ENCODE measurements at regions not wholly inside any gene's neighbourhood (a gene's known extent, or its start where the extent isn't known, plus 50 kb on each side); places are given as distances from the start of the nearest gene placed in this dataset.

DNA sequence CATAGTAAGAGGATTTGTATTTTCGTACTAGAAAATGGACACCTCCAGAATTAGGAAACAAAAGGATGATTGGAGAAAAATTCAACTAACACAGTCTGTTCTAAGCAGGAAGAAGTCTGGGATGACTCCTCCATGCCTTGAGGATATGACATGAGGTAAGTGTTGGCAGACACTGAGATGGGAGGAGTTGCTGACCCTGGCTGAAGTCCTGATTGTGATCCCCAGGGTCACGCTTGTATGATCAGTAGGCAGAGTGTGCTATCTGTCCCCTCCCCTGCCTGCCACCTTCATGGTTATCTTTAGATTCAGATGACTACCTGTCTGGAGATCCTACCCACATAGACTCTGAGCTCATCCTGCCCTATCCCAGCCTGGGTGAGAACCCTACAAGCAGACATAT lies 249.1 kb downstream of the C1orf94 start:
- H3K4me2 ChIP-seq (ENCODE audit: low read length): no peak overlapping the region
- no peaks in the 10 kb centered on the region for H4K20me1 ChIP-seq (ENCODE audit: insufficient read depth, low read length)

DNA sequence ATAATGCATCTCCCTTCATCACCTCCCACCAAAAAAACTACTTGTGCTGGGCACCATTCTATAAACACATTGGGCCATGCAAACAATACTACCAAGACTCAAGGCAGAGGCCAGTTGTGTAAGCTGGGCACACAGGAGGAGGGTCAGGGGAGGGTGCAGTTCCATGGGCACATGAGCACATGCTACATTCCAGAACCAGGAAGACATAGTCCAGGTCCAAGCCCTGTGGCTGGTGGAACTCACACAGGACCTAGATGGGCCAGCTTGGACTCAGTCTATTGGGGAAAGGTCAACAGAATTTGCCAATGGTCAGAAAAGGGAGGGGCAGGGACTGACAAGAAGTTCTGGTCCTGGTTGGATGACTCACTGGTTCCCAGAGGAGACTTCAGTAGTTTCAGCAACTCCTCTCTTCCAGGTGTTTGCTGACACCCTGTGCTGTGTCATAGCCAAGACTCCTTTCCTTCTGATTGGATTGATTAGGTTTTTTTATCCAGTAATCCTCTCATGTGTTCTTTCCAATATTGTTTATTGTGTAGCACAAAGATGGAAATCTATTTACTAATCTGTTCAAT lies 249.7 kb downstream of the C1orf94 start:
- Histone ChIP-seq H4K20me1 (ENCODE audit: insufficient read depth, low read length) (no peaks in the 10 kb centered on the region), H2AFZ (ENCODE audit: low read length) (no peak overlapping the region), H3K4me2 (ENCODE audit: low read length) (no peak overlapping the region), H3K27ac (ENCODE audit: low read depth, low read length, poor library complexity, severe bottlenecking) (no peak overlapping the region), H3K4me3 (ENCODE audit: low read depth, low read length, poor library complexity, severe bottlenecking) (no peak overlapping the region), H3K9ac (ENCODE audit: low read length) (no peak overlapping the region), H3K79me2 (ENCODE audit: insufficient read depth, low read length) (no peaks in the 10 kb centered on the region), H3K4me1 (ENCODE audit: insufficient read depth, low read length, severe bottlenecking) (no peaks in the 10 kb centered on the region), H3K9me2 (ENCODE audit: low read depth, low read length) (no peaks in the 10 kb centered on the region), H3K36me3 (ENCODE audit: insufficient read depth, low read length) (no peaks in the 10 kb centered on the region), H3F3A (ENCODE audit: insufficient read depth, low read length) (no peaks in the 10 kb centered on the region), H3K9me3 (ENCODE audit: low read length) (no peaks in the 10 kb centered on the region), H3K27me3 (ENCODE audit: insufficient read depth, low read length) (no peaks in the 10 kb centered on the region)
- TF ChIP-seq, protein P1, sequence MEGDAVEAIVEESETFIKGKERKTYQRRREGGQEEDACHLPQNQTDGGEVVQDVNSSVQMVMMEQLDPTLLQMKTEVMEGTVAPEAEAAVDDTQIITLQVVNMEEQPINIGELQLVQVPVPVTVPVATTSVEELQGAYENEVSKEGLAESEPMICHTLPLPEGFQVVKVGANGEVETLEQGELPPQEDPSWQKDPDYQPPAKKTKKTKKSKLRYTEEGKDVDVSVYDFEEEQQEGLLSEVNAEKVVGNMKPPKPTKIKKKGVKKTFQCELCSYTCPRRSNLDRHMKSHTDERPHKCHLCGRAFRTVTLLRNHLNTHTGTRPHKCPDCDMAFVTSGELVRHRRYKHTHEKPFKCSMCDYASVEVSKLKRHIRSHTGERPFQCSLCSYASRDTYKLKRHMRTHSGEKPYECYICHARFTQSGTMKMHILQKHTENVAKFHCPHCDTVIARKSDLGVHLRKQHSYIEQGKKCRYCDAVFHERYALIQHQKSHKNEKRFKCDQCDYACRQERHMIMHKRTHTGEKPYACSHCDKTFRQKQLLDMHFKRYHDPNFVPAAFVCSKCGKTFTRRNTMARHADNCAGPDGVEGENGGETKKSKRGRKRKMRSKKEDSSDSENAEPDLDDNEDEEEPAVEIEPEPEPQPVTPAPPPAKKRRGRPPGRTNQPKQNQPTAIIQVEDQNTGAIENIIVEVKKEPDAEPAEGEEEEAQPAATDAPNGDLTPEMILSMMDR (IDR thresholded peaks at IDR 0.05; ENCODE audit: low read length): no peak
- no peak for TF ChIP-seq EZH2 (IDR thresholded peaks at IDR 0.05; ENCODE audit: borderline replicate concordance, low read length)

More for the DNA sequence above, 249.1 kb downstream of the C1orf94 start:
- Histone ChIP-seq H3K9me2 (ENCODE audit: low read depth, low read length) (no peaks in the 10 kb centered on the region), H3K9ac (ENCODE audit: low read length) (no peak overlapping the region), H3F3A (ENCODE audit: insufficient read depth, low read length) (no peaks in the 10 kb centered on the region), H3K27ac (ENCODE audit: low read depth, low read length, poor library complexity, severe bottlenecking) (no peak overlapping the region), H2AFZ (ENCODE audit: low read length) (no peak overlapping the region), H3K36me3 (ENCODE audit: insufficient read depth, low read length) (no peaks in the 10 kb centered on the region), H3K9me3 (ENCODE audit: low read length) (no peaks in the 10 kb centered on the region), H3K79me2 (ENCODE audit: insufficient read depth, low read length) (no peaks in the 10 kb centered on the region), H3K4me1 (ENCODE audit: insufficient read depth, low read length, severe bottlenecking) (no peaks in the 10 kb centered on the region), H3K4me3 (ENCODE audit: low read depth, low read length, poor library complexity, severe bottlenecking) (no peak overlapping the region), H3K27me3 (ENCODE audit: insufficient read depth, low read length) (no peaks in the 10 kb centered on the region)
- TF ChIP-seq, protein P1 (IDR thresholded peaks at IDR 0.05; ENCODE audit: low read length): no peak
- no peak for TF ChIP-seq EZH2 (IDR thresholded peaks at IDR 0.05; ENCODE audit: borderline replicate concordance, low read length)

DNA sequence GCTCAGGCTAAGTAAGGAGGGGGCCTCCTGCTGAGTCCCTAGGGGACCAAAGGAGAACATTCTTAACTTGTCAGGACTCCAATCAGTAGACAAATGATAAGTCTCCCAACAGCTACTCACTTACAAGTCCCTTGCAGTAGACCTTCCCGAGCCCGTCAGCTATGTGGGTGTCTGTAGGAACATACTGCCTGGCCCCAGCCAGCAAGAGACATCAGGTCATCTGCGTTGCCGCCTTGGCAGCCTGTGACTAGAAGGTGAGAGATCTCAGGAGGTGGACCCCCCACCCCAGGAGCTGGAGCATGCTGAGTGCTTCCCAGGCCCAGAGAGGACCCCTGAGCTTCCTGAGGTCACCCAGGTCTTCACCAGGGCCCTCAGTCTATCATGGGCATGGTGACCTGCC lies 250.5 kb downstream of the C1orf94 start:
- Histone ChIP-seq H3K4me2 (ENCODE audit: low read length) (no peak overlapping the region), H3F3A (ENCODE audit: insufficient read depth, low read length) (no peaks in the 10 kb centered on the region), H3K9me3 (ENCODE audit: low read length) (no peaks in the 10 kb centered on the region), H3K27ac (ENCODE audit: low read depth, low read length, poor library complexity, severe bottlenecking) (no peak overlapping the region), H3K4me1 (ENCODE audit: insufficient read depth, low read length, severe bottlenecking) (no peaks in the 10 kb centered on the region), H3K9me2 (ENCODE audit: low read depth, low read length) (no peaks in the 10 kb centered on the region), H3K4me3 (ENCODE audit: low read depth, low read length, poor library complexity, severe bottlenecking) (no peak overlapping the region), H3K36me3 (ENCODE audit: insufficient read depth, low read length) (no peaks in the 10 kb centered on the region), H4K20me1 (ENCODE audit: insufficient read depth, low read length) (no peaks in the 10 kb centered on the region), H3K27me3 (ENCODE audit: insufficient read depth, low read length) (no peaks in the 10 kb centered on the region), H3K9ac (ENCODE audit: low read length) (no peak overlapping the region), H3K79me2 (ENCODE audit: insufficient read depth, low read length) (no peaks in the 10 kb centered on the region), H2AFZ (ENCODE audit: low read length) (no peak overlapping the region)
- no peak for TF ChIP-seq EZH2 (IDR thresholded peaks at IDR 0.05; ENCODE audit: borderline replicate concordance, low read length)
- TF ChIP-seq, protein P1 (IDR thresholded peaks at IDR 0.05; ENCODE audit: low read length): no peak
